Effector memory CD8-positive, alpha-beta T cell (primary cell): ENCODE measurements at regions not wholly inside any gene's neighbourhood (a gene's known extent, or its start where the extent isn't known, plus 50 kb on each side); places are given as distances from the start of the nearest gene placed in this dataset.

ENCODE experiments used
- ATAC-seq: fragments of 150-1000 bp; cut with Tn5 transposase; replicated peaks from 2 replicates; pipeline ENCODE4 v1.10.0; 2021; ENCODE audit warnings: mild to moderate bottlenecking, moderate library complexity
- DNase-seq, 3 experiments: peaks; one replicate each; pipeline ENCODE4 v3.0.0; 2021
- H3K27ac Mint-ChIP-seq, 2 donors: one replicate each; pipeline ENCODE4 v1.8.0; 2022; ENCODE audit warnings: mild to moderate bottlenecking in 2 of 2, mixed read lengths in 2 of 2, moderate library complexity in 2 of 2
- H3K27me3 Mint-ChIP-seq, 2 donors: one replicate each; pipeline ENCODE4 v1.8.0; 2022; ENCODE audit warnings: mixed read lengths in 2 of 2
- H3K36me3 Mint-ChIP-seq: one replicate; pipeline ENCODE4 v1.8.0; 2022; ENCODE audit warnings: mild to moderate bottlenecking, moderate library complexity, mixed read lengths; ENCODE audit not compliant: insufficient read depth
- H3K4me1 Mint-ChIP-seq, 2 donors: one replicate each; pipeline ENCODE4 v1.8.0; 2022; ENCODE audit warnings: low read depth in 2 of 2, mixed read lengths in 2 of 2
- H3K4me3 Mint-ChIP-seq, 2 donors: one replicate each; pipeline ENCODE4 v1.8.0; 2022; ENCODE audit warnings: mild to moderate bottlenecking in 2 of 2, mixed read lengths in 2 of 2, moderate library complexity in 2 of 2
- H3K9me3 Mint-ChIP-seq, 2 donors: one replicate each; pipeline ENCODE4 v1.8.0; 2022; ENCODE audit warnings: mixed read lengths in 2 of 2

DNA sequence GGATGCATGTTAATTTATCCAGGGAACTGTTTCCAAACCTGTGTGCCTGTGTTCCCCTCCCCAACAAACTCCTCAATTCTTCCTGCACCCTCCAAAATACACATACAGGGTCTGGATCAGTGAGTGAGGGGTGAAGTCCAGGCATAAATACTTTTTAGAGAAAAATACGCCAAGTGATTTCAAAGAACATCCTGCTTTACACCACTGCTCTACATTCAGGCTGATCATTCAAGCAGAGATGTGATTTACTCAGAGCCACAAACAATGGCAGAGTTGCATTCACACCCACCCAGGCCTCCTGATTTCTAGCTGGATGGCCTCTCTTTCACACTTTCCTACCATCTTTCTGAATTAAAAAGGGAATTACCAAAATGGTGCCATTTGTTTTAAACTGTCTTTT, 289.5 kb upstream of the SLC14A2 start:
- DNase-seq (no peak), ATAC-seq (no peak)
- Mint-ChIP-seq H3K9me3 (peaks cover 0 to 1% of the 10 kb centered on the region in 2 donors), H3K27ac (no peak overlapping the region), H3K4me3 (no peak overlapping the region), H3K4me1 (no peaks in the 10 kb centered on the region), H3K27me3 (peaks cover 37 to 40% of the 10 kb centered on the region in 2 donors), H3K36me3 (peaks cover 3% of the 10 kb centered on the region)

DNA sequence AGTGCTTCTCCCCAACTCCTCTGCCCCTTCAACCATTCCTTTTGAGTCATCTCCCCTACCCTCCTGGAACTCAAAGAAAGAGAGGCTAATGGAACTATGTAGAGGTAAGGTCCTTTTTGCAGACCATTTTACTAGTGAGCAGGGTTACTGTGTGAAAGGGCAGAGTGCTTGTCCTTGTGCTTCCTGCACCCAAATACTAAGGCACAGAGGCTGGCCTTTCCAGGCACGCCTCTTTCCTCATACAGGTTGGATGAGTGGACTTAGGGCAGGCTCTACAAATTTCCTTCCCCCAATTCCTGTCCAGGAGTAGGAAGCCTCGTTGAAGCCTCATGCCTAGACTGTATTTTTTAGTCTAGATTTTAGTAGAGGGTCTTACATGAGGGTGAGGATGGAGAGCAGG, 288.8 kb upstream of the SLC14A2 start:
- ATAC-seq (no peak), DNase-seq (no peak)
- Mint-ChIP-seq H3K27me3 (peaks cover 37 to 40% of the 10 kb centered on the region in 2 donors), H3K27ac (no peak overlapping the region), H3K4me1 (no peaks in the 10 kb centered on the region), H3K4me3 (no peak overlapping the region), H3K9me3 (peaks cover 0 to 1% of the 10 kb centered on the region in 2 donors), H3K36me3 (peaks cover 2% of the 10 kb centered on the region)

DNA sequence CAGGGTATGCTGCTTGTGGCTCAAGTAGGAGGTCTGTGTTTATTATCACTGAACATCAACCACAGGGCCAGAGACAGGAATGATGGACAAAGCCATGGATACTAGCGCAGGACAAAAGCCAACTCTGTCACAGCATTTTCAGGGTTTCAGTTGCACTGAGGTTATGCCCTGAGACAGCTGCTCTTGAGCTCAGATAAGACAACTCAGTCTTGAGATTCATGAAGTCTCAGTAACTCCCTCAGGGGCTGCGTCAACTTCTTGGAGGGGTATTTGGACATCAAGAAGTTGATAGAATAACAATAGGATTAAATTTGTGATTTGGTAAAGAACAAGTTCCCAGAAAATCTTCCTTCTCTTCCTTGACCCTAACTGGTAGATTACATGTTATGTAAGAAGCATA, 287.0 kb upstream of the SLC14A2 start:
- peaks cover 0 to 1% of the 10 kb centered on the region in 2 donors for H3K9me3 Mint-ChIP-seq
- DNase-seq (no peak), ATAC-seq (no peak)
- H3K27ac Mint-ChIP-seq, result no peak overlapping the region
- no peak overlapping the region for H3K4me3 Mint-ChIP-seq
- peaks cover 40 to 42% of the 10 kb centered on the region in 2 donors for H3K27me3 Mint-ChIP-seq
- no peaks in the 10 kb centered on the region for H3K4me1 Mint-ChIP-seq
- no peaks in the 10 kb centered on the region for H3K36me3 Mint-ChIP-seq

DNA sequence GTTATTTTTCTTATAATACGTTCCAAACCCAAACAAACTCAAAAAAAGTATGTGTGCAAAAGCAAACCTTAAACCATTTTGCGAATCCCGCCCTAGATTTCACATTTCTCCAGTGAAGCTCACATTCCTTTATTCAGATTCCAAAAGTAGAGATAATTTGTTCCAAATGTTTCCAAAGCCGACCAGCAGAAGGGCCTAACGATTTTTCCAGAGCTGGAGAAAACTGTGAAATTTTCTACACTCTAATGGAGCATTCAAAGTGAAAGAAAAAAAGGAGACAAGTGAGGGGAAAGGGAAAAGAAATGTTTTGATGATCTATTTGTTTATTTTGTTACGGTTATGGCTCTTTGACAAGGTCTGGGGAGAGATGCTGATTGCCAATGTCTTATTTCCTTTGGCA, 286.5 kb upstream of the SLC14A2 start:
- no peaks in the 10 kb centered on the region for H3K36me3 Mint-ChIP-seq
- no peak for DNase-seq
- H3K9me3 Mint-ChIP-seq, result peaks cover 0 to 1% of the 10 kb centered on the region in 2 donors
- H3K4me1 Mint-ChIP-seq, result no peaks in the 10 kb centered on the region
- ATAC-seq, result no peak
- no peak overlapping the region for H3K27ac Mint-ChIP-seq
- peaks cover 40 to 42% of the 10 kb centered on the region in 2 donors for H3K27me3 Mint-ChIP-seq
- H3K4me3 Mint-ChIP-seq, result no peak overlapping the region

DNA sequence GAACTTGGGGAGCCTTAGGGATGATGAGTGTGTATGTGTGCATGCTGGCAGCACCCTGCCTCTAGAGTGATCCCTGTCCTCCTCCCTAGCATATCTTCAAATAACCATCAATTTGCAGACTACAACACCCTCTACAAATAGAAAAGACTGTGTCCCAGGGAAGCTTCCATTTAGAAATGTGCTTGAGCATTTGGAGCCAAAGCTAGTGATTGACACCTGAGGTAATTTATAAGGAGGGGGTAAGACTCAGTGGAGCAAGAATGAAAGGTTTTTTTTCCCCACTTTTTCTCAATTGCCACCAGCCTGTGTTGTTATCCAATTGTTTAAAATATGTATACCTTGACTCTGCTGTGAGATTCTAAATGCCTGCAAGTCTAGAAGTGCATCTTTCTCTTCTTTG, 286.0 kb upstream of the SLC14A2 start:
- ATAC-seq (no peak), DNase-seq (no peak)
- Mint-ChIP-seq H3K36me3 (no peaks in the 10 kb centered on the region), H3K27ac (no peak overlapping the region), H3K4me3 (no peak overlapping the region), H3K27me3 (peaks cover 40 to 42% of the 10 kb centered on the region in 2 donors), H3K4me1 (no peaks in the 10 kb centered on the region), H3K9me3 (peaks cover 0 to 1% of the 10 kb centered on the region in 2 donors)

DNA sequence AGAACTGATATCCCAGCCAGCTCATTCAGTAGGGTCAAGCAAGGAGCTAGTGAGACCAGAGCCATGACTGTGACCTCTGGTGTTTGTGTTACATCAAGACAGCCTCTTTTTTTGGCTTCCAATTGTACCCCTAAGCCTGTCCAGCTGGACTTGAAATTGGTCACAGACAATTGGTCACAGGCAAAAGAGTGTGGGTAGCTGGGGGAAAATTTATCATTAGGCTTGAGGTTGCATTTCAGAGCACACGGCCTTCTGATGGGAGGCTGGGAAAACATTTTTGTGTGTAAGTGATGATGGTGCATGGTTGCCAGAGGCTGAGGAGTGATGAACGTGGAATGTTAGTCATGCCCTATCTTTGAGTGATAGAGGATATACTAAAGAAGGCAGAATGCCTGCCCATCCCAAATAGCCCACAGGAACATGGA, 285.1 kb upstream of the SLC14A2 start:
- H3K4me3 Mint-ChIP-seq, result no peak overlapping the region
- no peaks in the 10 kb centered on the region for H3K36me3 Mint-ChIP-seq
- peaks cover 35 to 38% of the 10 kb centered on the region in 2 donors for H3K27me3 Mint-ChIP-seq
- peaks cover 0 to 1% of the 10 kb centered on the region in 2 donors for H3K9me3 Mint-ChIP-seq
- no peaks in the 10 kb centered on the region for H3K4me1 Mint-ChIP-seq
- ATAC-seq, result no peak
- no peak overlapping the region for H3K27ac Mint-ChIP-seq
- DNase-seq, result no peak

DNA sequence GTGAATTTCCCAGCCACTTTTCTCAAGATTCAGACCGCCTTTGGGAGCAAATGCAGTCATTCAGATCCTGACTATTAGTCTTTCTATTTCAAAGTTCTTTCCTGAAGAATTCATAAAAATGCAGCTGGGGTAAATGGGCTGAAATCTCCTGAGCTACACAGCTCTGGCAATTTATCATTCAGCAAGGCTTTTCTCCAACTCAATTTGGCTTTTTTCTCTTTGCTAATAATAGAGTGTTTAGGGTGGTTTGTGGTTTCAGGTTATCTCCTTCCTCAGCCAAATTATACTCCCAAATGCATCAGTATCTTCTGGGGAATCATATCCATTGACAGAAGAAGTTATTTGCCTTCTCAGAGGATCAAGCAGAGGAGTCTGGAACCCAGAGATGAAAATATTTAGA, 282.4 kb upstream of the SLC14A2 start:
- Mint-ChIP-seq H3K4me3 (no peak overlapping the region), H3K9me3 (no peaks in the 10 kb centered on the region), H3K27ac (no peak overlapping the region), H3K4me1 (no peaks in the 10 kb centered on the region), H3K36me3 (no peaks in the 10 kb centered on the region), H3K27me3 (peaks cover 20 to 27% of the 10 kb centered on the region in 2 donors)
- DNase-seq (no peak), ATAC-seq (no peak)

DNA sequence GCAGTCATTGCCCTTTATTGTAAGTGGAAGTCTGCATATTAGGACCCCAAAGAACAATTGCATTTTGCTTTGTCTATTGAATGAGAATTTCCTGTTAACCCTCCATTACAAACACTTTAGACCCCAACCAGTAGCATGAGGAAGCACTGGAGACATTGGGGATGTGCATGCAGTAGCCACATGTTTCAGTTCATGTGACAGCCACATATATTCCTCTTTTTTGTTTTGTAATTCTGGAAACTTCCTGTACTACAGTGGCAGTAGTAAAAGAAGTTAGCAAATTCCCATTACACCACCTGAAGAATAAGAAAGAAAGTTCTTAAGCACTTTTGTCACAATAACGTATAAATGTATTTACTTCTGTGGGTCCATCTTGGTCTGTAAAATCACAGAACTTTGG, 281.1 kb upstream of the SLC14A2 start:
- H3K4me3 Mint-ChIP-seq, result no peak overlapping the region
- H3K27ac Mint-ChIP-seq, result no peak overlapping the region
- ATAC-seq, result no peak
- DNase-seq, result no peak
- no peaks in the 10 kb centered on the region for H3K36me3 Mint-ChIP-seq
- H3K9me3 Mint-ChIP-seq, result no peaks in the 10 kb centered on the region
- peaks cover 10 to 17% of the 10 kb centered on the region in 2 donors for H3K27me3 Mint-ChIP-seq
- H3K4me1 Mint-ChIP-seq, result no peaks in the 10 kb centered on the region

DNA sequence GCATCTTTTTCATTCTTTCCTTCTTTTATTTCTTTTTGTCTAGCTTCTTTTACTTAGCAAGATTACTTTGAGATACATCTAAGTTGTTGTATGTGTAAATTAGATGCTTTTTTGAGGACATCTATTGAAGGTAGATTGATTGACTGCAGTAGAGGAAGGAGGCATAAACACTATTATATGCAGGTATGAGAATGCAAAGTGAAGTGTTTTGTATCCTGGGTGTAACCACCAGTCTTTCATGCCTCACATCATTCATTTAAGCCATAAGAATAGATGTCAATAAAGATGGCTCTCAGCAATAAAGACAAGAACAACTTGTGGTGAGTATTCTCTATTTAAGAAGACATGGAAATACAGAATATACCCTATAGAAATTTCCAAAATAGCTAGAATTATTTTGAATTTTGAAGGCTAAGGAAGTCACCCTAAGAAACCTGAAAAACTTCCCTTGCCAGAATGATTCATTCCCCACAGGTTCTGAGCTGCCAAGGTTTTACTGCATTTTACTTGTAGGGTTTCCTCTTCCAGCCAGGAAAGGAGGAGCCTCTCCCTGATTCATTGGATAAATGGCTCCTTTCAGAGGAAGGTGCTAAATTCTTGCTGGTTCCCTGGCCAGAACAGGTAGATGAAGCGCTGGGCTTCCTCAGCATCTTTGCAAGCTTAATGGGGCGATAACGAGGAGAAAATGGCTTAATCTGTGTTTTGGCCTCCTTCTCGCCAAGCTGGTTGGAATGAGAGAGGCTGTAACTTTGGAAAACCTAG, 279.8 kb upstream of the SLC14A2 start:
- Mint-ChIP-seq H3K4me1 (no peaks in the 10 kb centered on the region), H3K9me3 (no peaks in the 10 kb centered on the region), H3K27me3 (peaks cover 10 to 16% of the 10 kb centered on the region in 2 donors), H3K4me3 (no peak overlapping the region), H3K27ac (no peak overlapping the region), H3K36me3 (no peaks in the 10 kb centered on the region)
- ATAC-seq, result no peak
- no peak for DNase-seq

DNA sequence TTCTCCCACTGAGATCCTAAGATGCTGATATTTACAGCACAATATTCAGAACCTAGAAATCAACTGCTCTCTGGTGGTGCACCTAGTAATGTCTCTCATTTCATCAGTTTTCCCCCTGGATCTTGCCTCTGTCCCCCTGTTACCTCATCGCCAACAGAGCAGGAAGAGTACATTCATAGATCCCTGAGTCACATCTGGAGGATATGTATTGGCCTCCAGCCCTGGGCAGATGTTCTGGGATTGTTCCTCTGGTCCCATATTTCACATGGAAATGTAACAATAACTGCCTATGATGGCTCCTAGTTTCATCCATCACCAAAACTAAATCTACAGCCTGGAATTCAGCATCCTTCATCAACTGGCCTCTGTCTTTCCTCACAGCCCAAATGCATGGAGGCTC, 278.8 kb upstream of the SLC14A2 start:
- Mint-ChIP-seq H3K27ac (no peak overlapping the region), H3K4me3 (no peak overlapping the region), H3K27me3 (peaks cover 10 to 16% of the 10 kb centered on the region in 2 donors), H3K9me3 (no peaks in the 10 kb centered on the region), H3K36me3 (no peaks in the 10 kb centered on the region), H3K4me1 (no peaks in the 10 kb centered on the region)
- DNase-seq, result no peak
- no peak for ATAC-seq

DNA sequence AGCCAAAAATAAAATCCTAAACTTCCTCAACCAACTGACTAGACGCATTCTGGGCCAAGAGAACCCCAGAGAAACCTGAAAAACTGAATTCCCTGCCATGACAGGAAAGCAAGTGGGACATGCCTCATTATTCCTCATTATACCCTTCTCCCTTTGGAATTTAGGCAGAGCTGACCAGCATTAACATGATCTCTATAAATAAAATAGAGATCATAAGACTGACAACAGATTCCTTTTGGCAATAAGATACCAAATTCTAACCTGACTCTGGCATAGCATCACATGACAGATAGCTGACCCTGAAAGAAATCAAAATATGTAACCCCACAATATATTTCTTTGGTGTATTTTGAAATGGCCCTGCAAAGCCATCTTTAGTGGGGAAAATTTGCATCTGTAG, 277.8 kb upstream of the SLC14A2 start:
- no peak for DNase-seq
- H3K9me3 Mint-ChIP-seq, result no peaks in the 10 kb centered on the region
- H3K27me3 Mint-ChIP-seq, result peaks cover 10 to 14% of the 10 kb centered on the region in 2 donors
- H3K4me3 Mint-ChIP-seq, result no peak overlapping the region
- no peak for ATAC-seq
- no peak overlapping the region for H3K27ac Mint-ChIP-seq
- no peaks in the 10 kb centered on the region for H3K36me3 Mint-ChIP-seq
- no peaks in the 10 kb centered on the region for H3K4me1 Mint-ChIP-seq

DNA sequence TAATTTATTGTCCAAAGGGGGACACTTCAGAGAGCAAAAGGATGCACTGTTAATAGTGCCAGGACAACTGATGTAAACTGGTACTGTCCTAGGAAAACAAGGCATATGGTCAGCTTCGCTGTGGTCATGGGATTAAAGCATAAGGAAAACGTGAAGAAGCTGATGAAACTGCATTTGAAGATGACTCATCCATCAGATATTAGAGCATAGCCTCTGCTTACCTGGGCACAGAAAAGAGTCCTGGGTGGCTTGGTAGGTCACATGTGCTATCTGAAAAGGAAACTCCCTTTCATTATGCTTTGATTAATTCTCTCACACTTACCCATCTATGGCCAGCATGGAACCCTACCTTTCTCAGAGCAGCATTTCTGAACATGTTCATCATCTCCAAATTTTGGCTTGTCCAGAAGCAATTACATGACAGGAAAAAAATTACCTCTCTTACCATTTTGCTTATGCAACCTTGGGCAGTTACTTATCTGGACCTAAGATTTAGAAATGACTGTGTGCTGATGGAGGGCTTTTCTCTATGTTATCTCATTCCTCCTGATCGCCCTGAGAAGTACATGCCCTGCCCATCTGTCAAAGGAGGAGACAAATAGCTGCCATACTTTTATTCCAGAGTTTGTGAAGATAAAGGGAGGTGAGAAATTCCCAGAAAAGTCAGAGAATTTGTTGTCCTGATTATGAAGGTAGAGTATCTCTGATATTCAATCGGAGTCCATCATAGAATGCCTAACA, 275.3 kb upstream of the SLC14A2 start:
- H3K9me3 Mint-ChIP-seq, result no peaks in the 10 kb centered on the region

DNA sequence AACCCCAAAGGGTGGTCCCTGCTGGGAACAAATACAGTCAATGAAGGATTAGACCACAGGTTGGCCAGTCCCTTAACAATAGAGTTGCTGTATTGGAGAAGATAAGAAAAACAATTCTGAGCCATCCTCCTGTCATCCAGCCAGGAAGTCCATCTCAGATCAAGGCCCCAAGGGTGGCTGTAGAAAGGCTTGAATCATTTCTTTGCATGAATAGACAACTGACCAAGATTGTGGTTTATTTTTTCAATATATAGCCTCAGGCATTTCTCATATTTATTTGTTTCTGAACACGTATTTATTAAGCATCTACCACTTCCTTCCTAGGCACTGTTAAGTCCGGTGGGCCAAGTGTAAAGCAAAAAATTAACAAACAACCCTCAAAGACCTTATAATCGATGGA, 274.4 kb upstream of the SLC14A2 start:
- H3K9me3 Mint-ChIP-seq, result no peaks in the 10 kb centered on the region
- DNase-seq, result no peak
- no peaks in the 10 kb centered on the region for H3K36me3 Mint-ChIP-seq
- no peak overlapping the region for H3K27ac Mint-ChIP-seq
- H3K27me3 Mint-ChIP-seq, result peaks cover 17% of the 10 kb centered on the region in 2 donors
- no peak for ATAC-seq
- no peak overlapping the region for H3K4me3 Mint-ChIP-seq
- no peaks in the 10 kb centered on the region for H3K4me1 Mint-ChIP-seq

More for the DNA sequence above, 275.3 kb upstream of the SLC14A2 start:
- DNase-seq (no peak), ATAC-seq (no peak)
- no peak overlapping the region for H3K27ac Mint-ChIP-seq
- no peak overlapping the region for H3K4me3 Mint-ChIP-seq
- no peaks in the 10 kb centered on the region for H3K36me3 Mint-ChIP-seq
- peaks cover 17 to 23% of the 10 kb centered on the region in 2 donors for H3K27me3 Mint-ChIP-seq
- no peaks in the 10 kb centered on the region for H3K4me1 Mint-ChIP-seq

DNA sequence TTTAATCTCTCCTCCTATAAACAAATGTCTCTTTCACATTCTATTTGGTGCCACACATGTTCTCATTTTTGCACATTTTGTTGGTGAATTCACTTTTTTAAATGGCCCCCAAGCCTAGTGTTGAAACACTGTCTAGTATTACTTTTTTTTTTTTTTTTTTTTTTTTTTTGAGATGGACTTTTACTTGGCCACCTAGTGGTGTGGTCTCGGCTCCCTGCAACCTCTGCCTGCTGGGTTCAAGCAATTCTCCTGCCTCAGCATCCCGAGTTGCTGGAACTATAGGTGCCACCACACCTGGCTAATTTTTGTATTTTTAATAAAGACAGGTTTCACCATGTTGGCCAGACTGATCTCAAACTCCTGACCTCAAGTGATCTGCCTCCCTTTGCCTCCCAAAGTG, 273.8 kb upstream of the SLC14A2 start:
- Mint-ChIP-seq H3K4me3 (no peak overlapping the region), H3K27ac (no peak overlapping the region), H3K4me1 (no peaks in the 10 kb centered on the region), H3K36me3 (no peaks in the 10 kb centered on the region), H3K9me3 (no peaks in the 10 kb centered on the region), H3K27me3 (peaks cover 17% of the 10 kb centered on the region in 2 donors)
- DNase-seq, result no peak
- ATAC-seq, result no peak
